GM18861 (cell line): ENCODE measurements at regions not wholly inside any gene's neighbourhood (a gene's known extent, or its start where the extent isn't known, plus 50 kb on each side); places are given as distances from the start of the nearest gene placed in this dataset.
"Not testable (repeated sequence)": the region's sequence is repeated elsewhere in the genome, so short reads cannot be mapped to it uniquely, and the experiment has no call there.

Source experiments
- ATAC-seq: cut with Tn5 transposase; IDR thresholded peaks from one replicate; pipeline ENCODE4 v1.9.1; 2021; ENCODE audit not compliant: unreplicated experiment

GRCh38 chr9:82489201-82489821 lies 500.7 kb downstream of the SPATA31D1 start:
- ATAC-seq, result no peak

- no peak for ATAC-seq
Observed at GRCh38 chr9:82490019-82490499, 501.5 kb downstream of the SPATA31D1 start.

- ATAC-seq, result not testable (repeated sequence)
Observed at GRCh38 chr9:82490821-82491220, 502.2 kb downstream of the SPATA31D1 start.

GRCh38 chr9:82491604-82492003 lies 503.0 kb downstream of the SPATA31D1 start:
- no peak for ATAC-seq

GRCh38 chr9:82492274-82492673 lies 503.7 kb downstream of the SPATA31D1 start:
- no peak for ATAC-seq

- no peak for ATAC-seq
Observed at GRCh38 chr9:82495884-82496777, 507.6 kb downstream of the SPATA31D1 start.

GRCh38 chr9:82498541-82499317 lies 510.2 kb downstream of the SPATA31D1 start:
- no peak for ATAC-seq

GRCh38 chr9:82499337-82499736 lies 510.8 kb downstream of the SPATA31D1 start:
- ATAC-seq, result no peak

- no peak for ATAC-seq
Observed at GRCh38 chr9:82504620-82505019, 516.0 kb downstream of the SPATA31D1 start.

- no peak for ATAC-seq
Observed at GRCh38 chr9:82511626-82512025, 523.1 kb downstream of the SPATA31D1 start.

- no peak for ATAC-seq
Observed at GRCh38 chr9:82512728-82513127, 524.2 kb downstream of the SPATA31D1 start.

GRCh38 chr9:82513242-82513751 lies 524.7 kb downstream of the SPATA31D1 start:
- ATAC-seq, result no peak

GRCh38 chr9:82513976-82514735 lies 525.6 kb downstream of the SPATA31D1 start:
- no peak for ATAC-seq

GRCh38 chr9:82518868-82519267 lies 530.3 kb downstream of the SPATA31D1 start:
- ATAC-seq, result no peak

GRCh38 chr9:82519332-82519731 lies 530.8 kb downstream of the SPATA31D1 start:
- ATAC-seq, result no peak

GRCh38 chr9:82524407-82524806 lies 535.8 kb downstream of the SPATA31D1 start:
- ATAC-seq, result no peak

GRCh38 chr9:82526577-82526976 lies 536.4 kb downstream of the RASEF start:
- ATAC-seq, result no peak

- ATAC-seq, result no peak
Observed at GRCh38 chr9:82531795-82532194, 531.1 kb downstream of the RASEF start.

GRCh38 chr9:82532504-82533180 lies 530.3 kb downstream of the RASEF start:
- ATAC-seq, result no peak

GRCh38 chr9:82535432-82535998 lies 527.4 kb downstream of the RASEF start:
- no peak for ATAC-seq
